MCF 10A (cell line): ENCODE measurements at regions not wholly inside any gene's neighbourhood (a gene's known extent, or its start where the extent isn't known, plus 50 kb on each side); places are given as distances from the start of the nearest gene placed in this dataset.

ENCODE experiments used
- BruUV-seq: library from RNA; stranded (reverse); fragments of 400-500 nt; replicated peaks from 2 replicates; lab custom pipeline; 2021; lab: Mats Ljungman, UMichigan
- CTCF ChIA-PET: fragments of 300-600 bp; sonication (Branson Sonifier 250); formaldehyde crosslinking; extraction: SDS; loops from one replicate; lab custom pipeline; 2021; ENCODE audit warnings: antibody characterized with exemption, inconsistent platforms; lab: Yijun Ruan, JAX
- POLR2A ChIA-PET: fragments of 300-600, 350-650 bp; sonication (Branson Sonifier 250); formaldehyde crosslinking; extraction: SDS; loops from one replicate; lab custom pipeline; 2020; ENCODE audit warnings: antibody characterized with exemption, inconsistent platforms; lab: Yijun Ruan, JAX
- DNase-seq: peaks from one replicate; pipeline ENCODE4 v3.0.0-alpha.2; 2018; ENCODE audit not compliant: unreplicated experiment
- H3K27ac Mint-ChIP-seq: one replicate; pipeline ENCODE4 v1.8.0; 2022; ENCODE audit warnings: mild to moderate bottlenecking, low read depth, mixed read lengths; ENCODE audit not compliant: unreplicated experiment
- H3K27me3 Mint-ChIP-seq: one replicate; pipeline ENCODE4 v1.8.0; 2022; ENCODE audit warnings: mixed read lengths; ENCODE audit not compliant: insufficient read depth, unreplicated experiment
- H3K36me3 Mint-ChIP-seq: one replicate; pipeline ENCODE4 v1.8.0; 2022; ENCODE audit warnings: mild to moderate bottlenecking, moderate library complexity, mixed read lengths; ENCODE audit not compliant: insufficient read depth, unreplicated experiment
- H3K4me1 Mint-ChIP-seq: one replicate; pipeline ENCODE4 v1.8.0; 2022; ENCODE audit warnings: mixed read lengths; ENCODE audit not compliant: insufficient read depth, unreplicated experiment
- H3K4me3 Mint-ChIP-seq: one replicate; pipeline ENCODE4 v1.8.0; 2022; ENCODE audit warnings: mild to moderate bottlenecking, moderate library complexity, mixed read lengths; ENCODE audit not compliant: unreplicated experiment
- H3K9me3 Mint-ChIP-seq: one replicate; pipeline ENCODE4 v1.8.0; 2022; ENCODE audit warnings: mixed read lengths; ENCODE audit not compliant: unreplicated experiment
- CTCF ChIP-seq: fragments of 200-600 bp; IDR thresholded peaks from one replicate; pipeline ENCODE4 v1.8.0; 2022; ENCODE audit warnings: antibody characterized with exemption, mild to moderate bottlenecking; ENCODE audit not compliant: unreplicated experiment
- intact Hi-C: fragments of 100-400 bp; cut with micrococcal nuclease; formaldehyde crosslinking; loops from 2 replicates; pipeline ENCODE4 v1.14.1; 2022

- BruUV-seq: no TSS peak
- POLR2A ChIA-PET: no interaction called here
Measured at GRCh38 chrX:39802354-39802753, 295.4 kb downstream of the BCOR start.

GRCh38 chrX:39802908-39803307, 294.9 kb downstream of the BCOR start:
- no TSS peak for BruUV-seq
- H3K4me3 Mint-ChIP-seq: no peak overlapping the region
- intact Hi-C loops: no loop called here
- CTCF ChIA-PET: no interaction called here
- H3K27me3 Mint-ChIP-seq: peaks cover 72% of the 10 kb centered on the region
- no peak overlapping the region for H3K27ac Mint-ChIP-seq
- H3K9me3 Mint-ChIP-seq: no peaks in the 10 kb centered on the region
- DNase-seq: no peak
- POLR2A ChIA-PET: no interaction called here
- no peaks in the 10 kb centered on the region for H3K4me1 Mint-ChIP-seq
- H3K36me3 Mint-ChIP-seq: no peaks in the 10 kb centered on the region
- no peak for TF ChIP-seq CTCF

More at GRCh38 chrX:39802354-39802753, 295.4 kb downstream of the BCOR start:
- H3K9me3 Mint-ChIP-seq: no peaks in the 10 kb centered on the region
- CTCF ChIA-PET: no interaction called here
- intact Hi-C loops: no loop called here
- no peaks in the 10 kb centered on the region for H3K36me3 Mint-ChIP-seq
- no peaks in the 10 kb centered on the region for H3K4me1 Mint-ChIP-seq
- H3K27me3 Mint-ChIP-seq: peaks cover 67% of the 10 kb centered on the region
- H3K4me3 Mint-ChIP-seq: no peak overlapping the region
- DNase-seq: no peak
- no peak overlapping the region for H3K27ac Mint-ChIP-seq
- TF ChIP-seq CTCF: no peak

- Mint-ChIP-seq H3K27ac (no peak overlapping the region), H3K4me1 (peaks cover 8% of the 10 kb centered on the region), H3K36me3 (no peaks in the 10 kb centered on the region), H3K9me3 (peaks cover under 1% of the 10 kb centered on the region), H3K4me3 (no peak overlapping the region), H3K27me3 (peaks cover 81% of the 10 kb centered on the region)
- POLR2A ChIA-PET: interaction anchor here (0.6 to 0.7 kb wide), 2 partner anchors 8 to 1306 kb away, joined by 3 read pairs; no protein-coding TSS in a partner anchor
- intact Hi-C loops: no loop called here
- BruUV-seq: no TSS peak
- DNase-seq: peak; percentile 38
- no peak for TF ChIP-seq CTCF
- CTCF ChIA-PET: interaction anchor here (0.6 kb wide), 1 partner anchor 37 kb away, joined by 3 read pairs; no protein-coding TSS in a partner anchor
Measured at GRCh38 chrX:39805022-39805421, 292.7 kb downstream of the BCOR start.

- no TSS peak for BruUV-seq
- no peak for TF ChIP-seq CTCF
Measured at GRCh38 chrX:39805825-39806224, 291.9 kb downstream of the BCOR start.

More at GRCh38 chrX:39805825-39806224, 291.9 kb downstream of the BCOR start:
- ChIA-PET CTCF (no interaction called here), POLR2A (interaction anchor here (0.6 kb wide), 1 partner anchor 1307 kb away, joined by 3 read pairs; no protein-coding TSS in a partner anchor)
- Mint-ChIP-seq H3K9me3 (peaks cover 8% of the 10 kb centered on the region), H3K27me3 (peaks cover 81% of the 10 kb centered on the region), H3K36me3 (no peaks in the 10 kb centered on the region), H3K27ac (no peak overlapping the region), H3K4me1 (peaks cover 8% of the 10 kb centered on the region), H3K4me3 (no peak overlapping the region)
- intact Hi-C loops: no loop called here
- DNase-seq: no peak
